ENCODE measurements at regions not wholly inside any gene's neighbourhood (a gene's known extent, or its start where the extent isn't known, plus 50 kb on each side); places are given as distances from the start of the nearest gene placed in this dataset.

DNA sequence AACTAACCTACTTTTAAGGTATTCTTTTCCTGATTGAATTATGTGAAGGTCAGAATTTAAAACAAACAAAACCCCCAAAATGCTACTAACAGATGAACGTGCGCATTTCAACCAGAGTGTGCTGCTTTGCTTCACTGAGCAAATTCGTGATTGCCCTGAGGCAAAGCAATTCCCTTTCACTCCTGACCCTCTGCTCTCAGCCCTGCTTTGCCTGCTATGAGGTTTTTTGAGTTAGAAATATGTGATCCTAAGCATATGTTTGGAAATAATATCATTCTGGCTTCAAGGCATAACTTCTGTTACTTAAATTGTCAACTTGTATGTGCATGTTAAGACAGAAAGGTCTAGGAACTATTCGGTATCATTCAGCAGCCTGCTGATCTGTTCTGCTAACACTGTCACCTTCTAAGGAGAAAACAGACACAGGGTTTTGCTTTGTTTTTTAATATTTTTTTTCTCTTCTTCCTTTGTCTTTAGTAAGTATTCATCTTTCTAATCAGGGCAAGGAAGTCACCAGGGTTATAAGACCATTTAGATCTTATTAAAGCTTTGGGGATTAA, 124.2 kb downstream of the GNAT3 start:
- TF ChIP-seq POLR2A (IDR thresholded peaks at IDR 0.05), result no peak
- TF ChIP-seq, protein P1, sequence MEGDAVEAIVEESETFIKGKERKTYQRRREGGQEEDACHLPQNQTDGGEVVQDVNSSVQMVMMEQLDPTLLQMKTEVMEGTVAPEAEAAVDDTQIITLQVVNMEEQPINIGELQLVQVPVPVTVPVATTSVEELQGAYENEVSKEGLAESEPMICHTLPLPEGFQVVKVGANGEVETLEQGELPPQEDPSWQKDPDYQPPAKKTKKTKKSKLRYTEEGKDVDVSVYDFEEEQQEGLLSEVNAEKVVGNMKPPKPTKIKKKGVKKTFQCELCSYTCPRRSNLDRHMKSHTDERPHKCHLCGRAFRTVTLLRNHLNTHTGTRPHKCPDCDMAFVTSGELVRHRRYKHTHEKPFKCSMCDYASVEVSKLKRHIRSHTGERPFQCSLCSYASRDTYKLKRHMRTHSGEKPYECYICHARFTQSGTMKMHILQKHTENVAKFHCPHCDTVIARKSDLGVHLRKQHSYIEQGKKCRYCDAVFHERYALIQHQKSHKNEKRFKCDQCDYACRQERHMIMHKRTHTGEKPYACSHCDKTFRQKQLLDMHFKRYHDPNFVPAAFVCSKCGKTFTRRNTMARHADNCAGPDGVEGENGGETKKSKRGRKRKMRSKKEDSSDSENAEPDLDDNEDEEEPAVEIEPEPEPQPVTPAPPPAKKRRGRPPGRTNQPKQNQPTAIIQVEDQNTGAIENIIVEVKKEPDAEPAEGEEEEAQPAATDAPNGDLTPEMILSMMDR (IDR thresholded peaks at IDR 0.05), result no peak
